Mammary epithelial cell (primary cell): ENCODE measurements at regions not wholly inside any gene's neighbourhood (a gene's known extent, or its start where the extent isn't known, plus 50 kb on each side); places are given as distances from the start of the nearest gene placed in this dataset.
"Not testable (repeated sequence)": the region's sequence is repeated elsewhere in the genome, so short reads cannot be mapped to it uniquely, and the experiment has no call there.

Source experiments
- CTCF ChIP-seq, 2 donors: IDR thresholded peaks in 1 of 2; conservative IDR thresholded peaks in 1 of 2; 2 replicates each; pipeline ENCODE4 v1.5.1; 2011 to 2012; ENCODE audit warnings: inconsistent platforms in 2 of 2, low read length in 2 of 2, mild to moderate bottlenecking in 2 of 2, control low read depth in 1 of 2, low read depth in 1 of 2; ENCODE audit not compliant: insufficient read depth in 1 of 2; ENCODE audit errors: extremely low read depth in 1 of 2
- EZH2 ChIP-seq: IDR thresholded peaks from 2 replicates; pipeline ENCODE4 v1.6.1; 2012; ENCODE audit warnings: low read length, inconsistent platforms, borderline replicate concordance

- not testable (repeated sequence) for TF ChIP-seq CTCF (conservative IDR thresholded peaks at IDR 0.05 in 1 of 2, IDR thresholded peaks at IDR 0.05 in 1 of 2; ENCODE audit: extremely low read depth in 1 of 2, insufficient read depth in 1 of 2, low read depth in 1 of 2, low read length in 2 of 2); EZH2
Observed at GRCh38 chr18:15001795-15002107, 253.8 kb downstream of the ANKRD30B start.
